ENCODE measurements at regions not wholly inside any gene's neighbourhood (a gene's known extent, or its start where the extent isn't known, plus 50 kb on each side); places are given as distances from the start of the nearest gene placed in this dataset.

GRCh38 chr7:13174991-13175390 lies 487.6 kb downstream of the ARL4A start:
- TF ChIP-seq EZH2phosphoT487 (IDR thresholded peaks at IDR 0.05; ENCODE audit: insufficient read depth, low read depth) (no peak), EZH2 (IDR thresholded peaks at IDR 0.05; ENCODE audit: insufficient read depth, poor library complexity, severe bottlenecking) (no peak)
- DNase-seq: no peak
- WGBS, 2 experiments (ENCODE audit: low coverage in 1 of 2, low lambda C conversion rate in 2 of 2, missing lambda C conversion rate in 2 of 2): 49 to 50% methylated on average over 1 of the region's 1 CpG
- Histone ChIP-seq H3K4me3 (no peak overlapping the region), H3K9me3 (ENCODE audit: low read depth) (no peaks in the 10 kb centered on the region), H4K20me1 (ENCODE audit: insufficient read depth) (no peaks in the 10 kb centered on the region), H3K9me2 (ENCODE audit: insufficient read depth) (no peaks in the 10 kb centered on the region), H3K27ac (no peak overlapping the region), H3K4me1 (ENCODE audit: insufficient read depth) (no peaks in the 10 kb centered on the region), H3K36me3 (ENCODE audit: low read depth) (no peaks in the 10 kb centered on the region), H2AFZ (no peak overlapping the region), H3K79me2 (ENCODE audit: insufficient read depth) (no peaks in the 10 kb centered on the region), H3K27me3 (replicated peaks; ENCODE audit: insufficient read depth) (no peaks in the 10 kb centered on the region), H3F3A (ENCODE audit: insufficient read depth) (no peaks in the 10 kb centered on the region), H3K4me2 (ENCODE audit: unreplicated experiment) (no peak overlapping the region), H3K9ac (no peak overlapping the region)
- in situ Hi-C loops (cut with MboI): no loop called here

- H3K9me3 ChIP-seq (ENCODE audit: low read depth): no peaks in the 10 kb centered on the region
- H4K20me1 ChIP-seq (ENCODE audit: insufficient read depth): no peaks in the 10 kb centered on the region
- WGBS, 2 experiments (ENCODE audit: low coverage in 1 of 2, low lambda C conversion rate in 2 of 2, missing lambda C conversion rate in 2 of 2): 67 to 74% methylated on average over 5 of the region's 5 CpGs
- no peaks in the 10 kb centered on the region for H3K9me2 ChIP-seq (ENCODE audit: insufficient read depth)
- no peaks in the 10 kb centered on the region for H3K79me2 ChIP-seq (ENCODE audit: insufficient read depth)
- in situ Hi-C loops (cut with MboI): no loop called here
- peak; percentile 3 for DNase-seq
- 0 out of 2 replicates have a peak, but pooled peaks cover 3% of the 10 kb centered on the region for H3K27me3 ChIP-seq (replicated peaks; ENCODE audit: insufficient read depth)
- H2AFZ ChIP-seq: no peak overlapping the region
- no peak for TF ChIP-seq EZH2 (IDR thresholded peaks at IDR 0.05; ENCODE audit: insufficient read depth, poor library complexity, severe bottlenecking)
- TF ChIP-seq EZH2phosphoT487 (IDR thresholded peaks at IDR 0.05; ENCODE audit: insufficient read depth, low read depth): no peak
- no peak overlapping the region for H3K4me3 ChIP-seq
- H3K36me3 ChIP-seq (ENCODE audit: low read depth): no peaks in the 10 kb centered on the region
- H3K4me1 ChIP-seq (ENCODE audit: insufficient read depth): no peaks in the 10 kb centered on the region
- no peak overlapping the region for H3K4me2 ChIP-seq (ENCODE audit: unreplicated experiment)
- no peaks in the 10 kb centered on the region for H3F3A ChIP-seq (ENCODE audit: insufficient read depth)
- no peak overlapping the region for H3K9ac ChIP-seq
- no peak overlapping the region for H3K27ac ChIP-seq
These were observed 491.7 kb downstream of the ARL4A start for GRCh38 chr7:13179011-13179582.

GRCh38 chr7:13179775-13180523 lies 492.5 kb downstream of the ARL4A start:
- Histone ChIP-seq H3K27me3 (replicated peaks; ENCODE audit: insufficient read depth) (0 out of 2 replicates have a peak, but pooled peaks cover 3% of the 10 kb centered on the region), H3K79me2 (ENCODE audit: insufficient read depth) (no peaks in the 10 kb centered on the region), H3K36me3 (ENCODE audit: low read depth) (no peaks in the 10 kb centered on the region), H4K20me1 (ENCODE audit: insufficient read depth) (no peaks in the 10 kb centered on the region), H2AFZ (no peak overlapping the region), H3K9me2 (ENCODE audit: insufficient read depth) (no peaks in the 10 kb centered on the region), H3K9me3 (ENCODE audit: low read depth) (no peaks in the 10 kb centered on the region), H3K9ac (no peak overlapping the region), H3F3A (ENCODE audit: insufficient read depth) (no peaks in the 10 kb centered on the region), H3K4me2 (ENCODE audit: unreplicated experiment) (no peak overlapping the region), H3K4me3 (no peak overlapping the region), H3K27ac (no peak overlapping the region), H3K4me1 (ENCODE audit: insufficient read depth) (no peaks in the 10 kb centered on the region)
- no peak for TF ChIP-seq EZH2phosphoT487 (IDR thresholded peaks at IDR 0.05; ENCODE audit: insufficient read depth, low read depth)
- no peak for TF ChIP-seq EZH2 (IDR thresholded peaks at IDR 0.05; ENCODE audit: insufficient read depth, poor library complexity, severe bottlenecking)
- 55% methylated on average over 5 of the region's 5 CpGs for WGBS, 2 experiments (ENCODE audit: low coverage in 1 of 2, low lambda C conversion rate in 2 of 2, missing lambda C conversion rate in 2 of 2)
- no peak for DNase-seq
- in situ Hi-C loops (cut with MboI): no loop called here

GRCh38 chr7:13181216-13181615 lies 493.8 kb downstream of the ARL4A start:
- no peaks in the 10 kb centered on the region for H4K20me1 ChIP-seq (ENCODE audit: insufficient read depth)
- H3K9ac ChIP-seq: no peak overlapping the region
- H2AFZ ChIP-seq: no peak overlapping the region
- no peak overlapping the region for H3K27ac ChIP-seq
- DNase-seq: no peak
- H3K4me2 ChIP-seq (ENCODE audit: unreplicated experiment): no peak overlapping the region
- no peaks in the 10 kb centered on the region for H3K9me3 ChIP-seq (ENCODE audit: low read depth)
- H3F3A ChIP-seq (ENCODE audit: insufficient read depth): no peaks in the 10 kb centered on the region
- in situ Hi-C loops (cut with MboI): no loop called here
- H3K36me3 ChIP-seq (ENCODE audit: low read depth): no peaks in the 10 kb centered on the region
- no peaks in the 10 kb centered on the region for H3K79me2 ChIP-seq (ENCODE audit: insufficient read depth)
- H3K4me3 ChIP-seq: no peak overlapping the region
- 3 to 4% methylated on average over 3 of the region's 3 CpGs for WGBS, 2 experiments (ENCODE audit: low coverage in 1 of 2, low lambda C conversion rate in 2 of 2, missing lambda C conversion rate in 2 of 2)
- H3K27me3 ChIP-seq (replicated peaks; ENCODE audit: insufficient read depth): peaks cover 3% of the 10 kb centered on the region; the same call in 1 of the 2 replicates
- H3K4me1 ChIP-seq (ENCODE audit: insufficient read depth): no peaks in the 10 kb centered on the region
- TF ChIP-seq EZH2 (IDR thresholded peaks at IDR 0.05; ENCODE audit: insufficient read depth, poor library complexity, severe bottlenecking): no peak
- TF ChIP-seq EZH2phosphoT487 (IDR thresholded peaks at IDR 0.05; ENCODE audit: insufficient read depth, low read depth): no peak
- no peaks in the 10 kb centered on the region for H3K9me2 ChIP-seq (ENCODE audit: insufficient read depth)

Measured in GM23248 (cell line).